GM18498 (cell line): ENCODE measurements at regions not wholly inside any gene's neighbourhood (a gene's known extent, or its start where the extent isn't known, plus 50 kb on each side); places are given as distances from the start of the nearest gene placed in this dataset.
"Not testable (repeated sequence)": the region's sequence is repeated elsewhere in the genome, so short reads cannot be mapped to it uniquely, and the experiment has no call there.

Source experiments
- ATAC-seq: cut with Tn5 transposase; IDR thresholded peaks from one replicate; pipeline ENCODE4 v1.9.1; 2021; ENCODE audit warnings: mild to moderate bottlenecking, moderate library complexity; ENCODE audit not compliant: unreplicated experiment

GRCh38 chr1:93774707-93775106 is 93.1 kb upstream of the BCAR3 start:
- ATAC-seq = no peak

GRCh38 chr1:93773049-93773838 is 91.6 kb upstream of the BCAR3 start:
- ATAC-seq = no peak

GRCh38 chr1:93771843-93772242 is 90.2 kb upstream of the BCAR3 start:
- ATAC-seq = no peak

- no peak for ATAC-seq
Measured at GRCh38 chr1:93770640-93771039, 89.0 kb upstream of the BCAR3 start.

- no peak for ATAC-seq
Measured at GRCh38 chr1:93769777-93770176, 88.1 kb upstream of the BCAR3 start.

- no peak for ATAC-seq
Measured at GRCh38 chr1:93768380-93768863, 86.8 kb upstream of the BCAR3 start.

GRCh38 chr1:93766451-93766850 is 84.8 kb upstream of the BCAR3 start:
- ATAC-seq = no peak

GRCh38 chr1:93765099-93765498 is 83.5 kb upstream of the BCAR3 start:
- ATAC-seq = no peak

GRCh38 chr1:93764366-93764750 is 82.7 kb upstream of the BCAR3 start:
- ATAC-seq = no peak

GRCh38 chr1:93763704-93764365 is 82.2 kb upstream of the BCAR3 start:
- ATAC-seq = no peak

GRCh38 chr1:93758842-93759515 is 77.3 kb upstream of the BCAR3 start:
- no peak for ATAC-seq

- no peak for ATAC-seq
Measured at GRCh38 chr1:93757256-93758036, 75.8 kb upstream of the BCAR3 start.

- no peak for ATAC-seq
Measured at GRCh38 chr1:93756657-93757056, 75.0 kb upstream of the BCAR3 start.

GRCh38 chr1:93755251-93755715 is 73.6 kb upstream of the BCAR3 start:
- not testable (repeated sequence) for ATAC-seq

- no peak for ATAC-seq
Measured at GRCh38 chr1:93753791-93754763, 72.4 kb upstream of the BCAR3 start.

- ATAC-seq = no peak
Measured at GRCh38 chr1:93751377-93752250, 70.0 kb upstream of the BCAR3 start.

GRCh38 chr1:93750955-93751354 is 69.3 kb upstream of the BCAR3 start:
- peak; percentile 56 for ATAC-seq

GRCh38 chr1:93749894-93750301 is 68.3 kb upstream of the BCAR3 start:
- no peak for ATAC-seq

- no peak for ATAC-seq
Measured at GRCh38 chr1:93749487-93749886, 67.8 kb upstream of the BCAR3 start.
